NCI-H524 (cell line): ENCODE measurements at regions not wholly inside any gene's neighbourhood (a gene's known extent, or its start where the extent isn't known, plus 50 kb on each side); places are given as distances from the start of the nearest gene placed in this dataset.

Experiments
- DNase-seq, 2 experiments: peaks; one replicate each; lab custom pipeline; 2025; lab: John Stamatoyannopoulos, UW

GRCh38 chr15:67000896-67001295, 64.5 kb upstream of the SMAD3 start:
- no peak for DNase-seq

GRCh38 chr15:67002368-67002767, 63.0 kb upstream of the SMAD3 start:
- DNase-seq: no peak

- no peak for DNase-seq
These were observed 61.8 kb upstream of the SMAD3 start for GRCh38 chr15:67003586-67003985.

GRCh38 chr15:67004142-67004541, 61.3 kb upstream of the SMAD3 start:
- DNase-seq: no peak

- no peak for DNase-seq
These were observed 60.0 kb upstream of the SMAD3 start for GRCh38 chr15:67005294-67005996.

GRCh38 chr15:67006083-67007065, 59.0 kb upstream of the SMAD3 start:
- DNase-seq: no peak

GRCh38 chr15:67009576-67010569, 55.5 kb upstream of the SMAD3 start:
- DNase-seq: no peak

- no peak for DNase-seq
These were observed 54.3 kb upstream of the SMAD3 start for GRCh38 chr15:67010898-67011616.

- DNase-seq: no peak
These were observed 53.8 kb upstream of the SMAD3 start for GRCh38 chr15:67011617-67012005.

GRCh38 chr15:67013696-67014095, 51.7 kb upstream of the SMAD3 start:
- DNase-seq: peak in 1 of 2 experiments; percentile 60
